ENCODE measurements at regions not wholly inside any gene's neighbourhood (a gene's known extent, or its start where the extent isn't known, plus 50 kb on each side); places are given as distances from the start of the nearest gene placed in this dataset.

GRCh38 chr14:85464135-85464895 is 65.6 kb upstream of the FLRT2 start:
- TF ChIP-seq CTCF (IDR thresholded peaks at IDR 0.05; ENCODE audit: low read length) = no peak
- no peak for TF ChIP-seq EZH2 (IDR thresholded peaks at IDR 0.05; ENCODE audit: borderline replicate concordance, low read length)
